ENCODE measurements at regions not wholly inside any gene's neighbourhood (a gene's known extent, or its start where the extent isn't known, plus 50 kb on each side); places are given as distances from the start of the nearest gene placed in this dataset.

DNA sequence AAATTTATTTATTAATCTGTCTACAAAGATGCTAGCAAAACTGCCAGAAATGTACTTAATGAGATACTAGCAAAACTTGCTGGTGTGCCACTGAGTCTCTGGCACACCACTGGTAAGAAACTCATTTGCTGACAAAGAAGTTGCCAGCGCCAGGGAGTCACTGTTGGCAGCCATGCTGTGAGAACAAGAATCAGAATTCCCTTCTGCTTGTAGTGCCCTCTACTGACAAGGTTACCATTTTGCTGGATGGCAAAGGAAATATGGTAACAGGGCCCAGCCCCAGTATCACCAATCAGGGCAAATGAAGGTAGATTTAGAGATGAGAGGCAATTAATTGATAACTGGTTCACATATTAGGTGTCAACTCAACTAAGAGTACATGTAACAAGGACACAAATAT, 750.1 kb upstream of the ADGRL3 start:
- no peaks in the 10 kb centered on the region for H3K4me1 ChIP-seq (ENCODE audit: insufficient read depth, low read length)
- H3K27ac Mint-ChIP-seq = no peak overlapping the region
- H3K4me3 Mint-ChIP-seq = no peak overlapping the region
- no peaks in the 10 kb centered on the region for H3K79me2 ChIP-seq (ENCODE audit: insufficient read depth, low read length)
- H3K4me1 Mint-ChIP-seq = no peaks in the 10 kb centered on the region
- H2BK20ac ChIP-seq (ENCODE audit: low read depth, low read length, poor library complexity, severe bottlenecking) = no peak overlapping the region
- no CpG with 5 or more reads among the region's 1 CpG for WGBS (ENCODE audit: extremely low coverage, insufficient read length, low lambda C conversion rate)
- no peaks in the 10 kb centered on the region for H3K36me3 Mint-ChIP-seq (ENCODE audit: insufficient read depth in 1 of 3, low read depth in 3 of 3)
- H2AK5ac ChIP-seq (ENCODE audit: insufficient read length, low read length) = no peak overlapping the region
- no peaks in the 10 kb centered on the region; a peak in 1 of 5 replicates for H3K9me3 Mint-ChIP-seq
- no peaks in the 10 kb centered on the region for H3K9me3 ChIP-seq (ENCODE audit: control insufficient read depth, low read depth, low read length)
- no peak overlapping the region for H3K4ac ChIP-seq (ENCODE audit: low read depth, low read length)
- H3K14ac ChIP-seq (ENCODE audit: insufficient read depth, low read length) = no peak overlapping the region
- H3K23ac ChIP-seq (ENCODE audit: insufficient read length, low read depth, low read length) = no peak overlapping the region
- peak; percentile 34; the same call in 1 of the 3 replicates for TF ChIP-seq CTCF (conservative IDR thresholded peaks at IDR 0.05)
- H2BK12ac ChIP-seq (ENCODE audit: insufficient read length, low read depth, low read length) = no peak overlapping the region
- H4K91ac ChIP-seq (ENCODE audit: insufficient read length, low read depth, low read length) = no peak overlapping the region
- no peak overlapping the region for H2AFZ ChIP-seq (ENCODE audit: low read length)
- H3K9ac ChIP-seq (ENCODE audit: extremely low read depth, insufficient read length, low read length) = no peak overlapping the region
- H3K27ac ChIP-seq (ENCODE audit: insufficient read length, low read depth, low read length) = no peak overlapping the region
- no peak overlapping the region for H3K4me2 ChIP-seq (ENCODE audit: insufficient read depth, insufficient read length, low read length)
- no peak overlapping the region for H4K5ac ChIP-seq (ENCODE audit: insufficient read length, low read depth, low read length)
- H2BK120ac ChIP-seq (ENCODE audit: low read depth, low read length, poor library complexity, severe bottlenecking) = no peak overlapping the region
- H4K8ac ChIP-seq (replicated peaks; ENCODE audit: insufficient read length, low read depth, low read length) = no peak overlapping the region
- no peak overlapping the region for H2BK5ac ChIP-seq (ENCODE audit: insufficient read length, low read length)
- H3T11ph ChIP-seq (ENCODE audit: low read length) = no peak overlapping the region
- no peaks in the 10 kb centered on the region for H3K79me1 ChIP-seq (ENCODE audit: insufficient read depth, low read depth, low read length, poor library complexity, severe bottlenecking)
- no peak overlapping the region for H2BK15ac ChIP-seq (ENCODE audit: low read depth, low read length)
- H4K20me1 ChIP-seq (ENCODE audit: control insufficient read depth, insufficient read depth, insufficient read length) = no peaks in the 10 kb centered on the region
- no peak overlapping the region for H3K18ac ChIP-seq (ENCODE audit: insufficient read length, low read depth, low read length)
- no peaks in the 10 kb centered on the region for H3K23me2 ChIP-seq (ENCODE audit: insufficient read length, low read depth, low read length, poor library complexity, severe bottlenecking)
- DNase-seq = no peak
- H3K56ac ChIP-seq (ENCODE audit: insufficient read length, low read depth, low read length) = no peak overlapping the region
- no peaks in the 10 kb centered on the region for H3K27me3 Mint-ChIP-seq (ENCODE audit: low read depth)
- H3K27me3 ChIP-seq (ENCODE audit: insufficient read depth, low read length) = no peaks in the 10 kb centered on the region

All from H9 (cell line).